ENCODE measurements at regions not wholly inside any gene's neighbourhood (a gene's known extent, or its start where the extent isn't known, plus 50 kb on each side); places are given as distances from the start of the nearest gene placed in this dataset.
A peak's percentile ranks its signal among the peaks of the same experiment; 100 is the strongest.

- no peak for TF ChIP-seq CTCF (IDR thresholded peaks at IDR 0.05)
- peaks cover 9 to 46% of the 10 kb centered on the region in 2 donors for H3K27me3 ChIP-seq
- H3K36me3 ChIP-seq = no peaks in the 10 kb centered on the region
- ATAC-seq (no peak), DNase-seq (peak in 1 of 4 donors; percentile 56)
- intact Hi-C loops (cut with DNase I) = no loop called here
- no peaks in the 10 kb centered on the region for H3K9me3 ChIP-seq
- H3K4me3 ChIP-seq = no peak overlapping the region
- H3K4me1 ChIP-seq = peaks cover 0 to 7% of the 10 kb centered on the region in 2 donors
- H3K27ac ChIP-seq = no peak overlapping the region
Measured at GRCh38 chr22:48581205-48581766, 1246.4 kb downstream of the BRD1 start.

- H3K4me3 ChIP-seq = no peak overlapping the region
- DNase-seq = peak in 1 of 4 donors; percentile 44
- no peak overlapping the region for H3K27ac ChIP-seq
- H3K4me1 ChIP-seq = peaks cover 0 to 9% of the 10 kb centered on the region in 2 donors
- no peak for ATAC-seq
- peaks cover 9 to 49% of the 10 kb centered on the region in 2 donors for H3K27me3 ChIP-seq
- no peaks in the 10 kb centered on the region for H3K36me3 ChIP-seq
- intact Hi-C loops (cut with DNase I) = no loop called here
- H3K9me3 ChIP-seq = no peaks in the 10 kb centered on the region
- TF ChIP-seq CTCF (IDR thresholded peaks at IDR 0.05) = no peak
Measured at GRCh38 chr22:48580481-48580970, 1247.1 kb downstream of the BRD1 start.

GRCh38 chr22:48579928-48580309 lies 1247.8 kb downstream of the BRD1 start:
- H3K36me3 ChIP-seq = no peaks in the 10 kb centered on the region
- intact Hi-C loops (cut with DNase I) = loop anchor here in 1 of 2 donors (10.0 kb wide), 1 partner anchor 725 kb away; no protein-coding TSS in a partner anchor
- no peak for TF ChIP-seq CTCF (IDR thresholded peaks at IDR 0.05)
- DNase-seq (peak in 1 of 4 donors; percentile 70), ATAC-seq (no peak)
- peaks cover 10 to 52% of the 10 kb centered on the region in 2 donors for H3K27me3 ChIP-seq
- H3K4me3 ChIP-seq = no peak overlapping the region
- no peak overlapping the region for H3K27ac ChIP-seq
- peaks cover 0 to 9% of the 10 kb centered on the region in 2 donors for H3K4me1 ChIP-seq
- no peaks in the 10 kb centered on the region for H3K9me3 ChIP-seq

GRCh38 chr22:48579043-48579927 lies 1248.4 kb downstream of the BRD1 start:
- intact Hi-C loops (cut with DNase I) = loop anchor here in 1 of 2 donors (10.0 kb wide), 1 partner anchor 726 kb away; no protein-coding TSS in a partner anchor
- TF ChIP-seq CTCF (IDR thresholded peaks at IDR 0.05) = no peak
- Histone ChIP-seq H3K27ac (peak overlapping the region in 1 of 2 donors; percentile 56), H3K9me3 (no peaks in the 10 kb centered on the region), H3K4me1 (peaks cover 0 to 9% of the 10 kb centered on the region in 2 donors), H3K27me3 (peaks cover 15 to 58% of the 10 kb centered on the region in 2 donors), H3K4me3 (no peak overlapping the region), H3K36me3 (no peaks in the 10 kb centered on the region)
- ATAC-seq (peak; percentile 26), DNase-seq (peak in 2 of 4 donors; percentile 26 to 47)

Measured in left lung (tissue), 4 donors.